Right atrium auricular region (tissue), 2 donors: ENCODE measurements at regions not wholly inside any gene's neighbourhood (a gene's known extent, or its start where the extent isn't known, plus 50 kb on each side); places are given as distances from the start of the nearest gene placed in this dataset.

Source experiments
- DNase-seq: peaks from one replicate; pipeline ENCODE4 v3.0.0-alpha.2; 2019; ENCODE audit warnings: low spot score
- H3K27ac ChIP-seq, 2 donors: fragments of 200-600 bp; sonication (generic); 1 replicate in 1 of 2; 2 replicates in 1 of 2; pipeline ENCODE4 v1.5.1; 2016 to 2019
- H3K27me3 ChIP-seq, 2 donors: fragments of 200-600 bp; sonication (generic); one replicate each; pipeline versions ENCODE4 v1.5.1 to v1.6.0; 2017 to 2019
- H3K36me3 ChIP-seq: fragments of 200-600 bp; sonication (generic); one replicate; pipeline ENCODE4 v1.5.1; 2016
- H3K4me1 ChIP-seq, 2 donors: fragments of 200-600 bp; sonication (generic); one replicate each; pipeline versions ENCODE4 v1.5.1 to v1.6.0; 2017 to 2019
- H3K4me3 ChIP-seq, 2 donors: fragments of 200-600 bp; sonication (generic); 1 replicate in 1 of 2; 2 replicates in 1 of 2; pipeline ENCODE4 v1.5.1; 2017 to 2019; ENCODE audit warnings: mild to moderate bottlenecking in 1 of 2, moderate library complexity in 1 of 2
- H3K9me3 ChIP-seq, 2 donors: fragments of 200-600 bp; sonication (generic); one replicate each; pipeline ENCODE4 v1.5.1; 2019
- TF ChIP-seq, protein P1 (sequence below), 2 donors: fragments of 200-600 bp; sonication (generic); IDR thresholded peaks; one replicate each; pipeline ENCODE4 v1.5.1; 2019; ENCODE audit warnings: antibody characterized with exemption in 2 of 2

DNA sequence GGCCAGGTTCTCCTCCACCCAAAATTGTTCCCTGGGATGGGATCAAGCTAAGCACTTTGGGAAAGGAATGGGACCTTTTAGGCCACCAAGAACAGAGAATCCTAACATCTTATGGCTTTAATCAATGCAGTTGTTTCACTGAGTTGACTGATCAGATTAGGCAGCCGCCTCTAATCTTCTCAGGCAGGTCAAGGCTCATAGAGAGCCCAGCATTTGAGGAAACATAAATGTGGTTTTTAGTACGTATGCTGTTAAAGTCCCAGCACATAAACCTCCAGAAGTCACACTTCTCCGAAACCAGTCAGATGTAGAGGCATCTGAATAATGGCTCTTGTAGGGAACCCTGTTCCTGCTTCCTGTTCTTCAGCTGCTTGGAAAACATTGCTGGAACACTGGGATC is 99.5 kb upstream of the RMDN2 start:
- Histone ChIP-seq H3K4me1 (peaks cover 0 to 31% of the 10 kb centered on the region in 2 donors), H3K4me3 (no peak overlapping the region), H3K27me3 (no peaks in the 10 kb centered on the region), H3K36me3 (no peaks in the 10 kb centered on the region), H3K9me3 (peaks cover 0 to 4% of the 10 kb centered on the region in 2 donors), H3K27ac (no peak overlapping the region)
- DNase-seq, result no peak
- TF ChIP-seq, protein P1, sequence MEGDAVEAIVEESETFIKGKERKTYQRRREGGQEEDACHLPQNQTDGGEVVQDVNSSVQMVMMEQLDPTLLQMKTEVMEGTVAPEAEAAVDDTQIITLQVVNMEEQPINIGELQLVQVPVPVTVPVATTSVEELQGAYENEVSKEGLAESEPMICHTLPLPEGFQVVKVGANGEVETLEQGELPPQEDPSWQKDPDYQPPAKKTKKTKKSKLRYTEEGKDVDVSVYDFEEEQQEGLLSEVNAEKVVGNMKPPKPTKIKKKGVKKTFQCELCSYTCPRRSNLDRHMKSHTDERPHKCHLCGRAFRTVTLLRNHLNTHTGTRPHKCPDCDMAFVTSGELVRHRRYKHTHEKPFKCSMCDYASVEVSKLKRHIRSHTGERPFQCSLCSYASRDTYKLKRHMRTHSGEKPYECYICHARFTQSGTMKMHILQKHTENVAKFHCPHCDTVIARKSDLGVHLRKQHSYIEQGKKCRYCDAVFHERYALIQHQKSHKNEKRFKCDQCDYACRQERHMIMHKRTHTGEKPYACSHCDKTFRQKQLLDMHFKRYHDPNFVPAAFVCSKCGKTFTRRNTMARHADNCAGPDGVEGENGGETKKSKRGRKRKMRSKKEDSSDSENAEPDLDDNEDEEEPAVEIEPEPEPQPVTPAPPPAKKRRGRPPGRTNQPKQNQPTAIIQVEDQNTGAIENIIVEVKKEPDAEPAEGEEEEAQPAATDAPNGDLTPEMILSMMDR (IDR thresholded peaks at IDR 0.05), result no peak

DNA sequence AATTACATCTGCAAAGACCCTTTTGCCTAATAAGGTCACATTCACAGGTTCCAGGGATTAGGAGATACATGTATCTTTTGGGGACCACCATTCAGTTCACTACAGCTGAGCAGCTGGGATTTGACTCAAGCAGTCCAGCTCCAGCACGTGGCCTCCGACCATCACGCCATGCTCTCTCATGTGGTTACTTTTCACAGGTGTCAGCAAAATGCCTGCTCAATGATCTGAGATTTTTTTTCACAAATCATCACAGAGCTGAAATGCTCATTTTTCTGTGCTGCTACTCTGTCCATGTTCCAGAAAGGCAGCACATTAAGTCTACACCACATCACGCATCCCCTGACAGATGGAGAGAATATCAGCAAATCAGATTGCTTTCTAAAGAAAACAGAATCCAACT is 98.5 kb upstream of the RMDN2 start:
- no peaks in the 10 kb centered on the region for H3K27me3 ChIP-seq
- TF ChIP-seq, protein P1 (IDR thresholded peaks at IDR 0.05), result no peak
- peaks cover 0 to 31% of the 10 kb centered on the region in 2 donors for H3K4me1 ChIP-seq
- no peak overlapping the region for H3K4me3 ChIP-seq
- H3K36me3 ChIP-seq, result no peaks in the 10 kb centered on the region
- no peak for DNase-seq
- H3K9me3 ChIP-seq, result no peaks in the 10 kb centered on the region
- H3K27ac ChIP-seq, result no peak overlapping the region

DNA sequence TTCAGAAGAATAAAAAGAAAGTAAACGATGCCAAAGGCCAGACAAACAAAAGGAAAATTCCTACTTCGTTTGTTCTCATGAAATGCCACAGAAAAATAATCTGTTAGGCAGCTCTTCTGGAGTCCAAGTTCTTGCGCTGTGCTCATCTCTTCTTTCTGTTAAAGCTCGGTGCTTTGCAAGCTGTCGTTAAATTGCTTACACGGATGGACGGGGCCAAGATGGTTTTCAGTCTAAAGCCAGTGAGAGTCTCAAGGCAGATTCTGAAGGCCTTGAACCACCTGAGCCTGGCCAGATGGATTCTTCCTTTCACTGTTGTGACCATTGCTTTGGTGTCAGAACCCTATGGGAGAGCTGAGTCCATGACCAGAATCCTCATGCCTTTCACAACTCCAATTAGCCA is 97.6 kb upstream of the RMDN2 start:
- Histone ChIP-seq H3K27ac (peak overlapping the region in 1 of 2 donors; percentile 69), H3K4me1 (peaks cover 0 to 35% of the 10 kb centered on the region in 2 donors), H3K27me3 (no peaks in the 10 kb centered on the region), H3K4me3 (no peak overlapping the region), H3K9me3 (no peaks in the 10 kb centered on the region), H3K36me3 (no peaks in the 10 kb centered on the region)
- TF ChIP-seq, protein P1 (IDR thresholded peaks at IDR 0.05), result no peak
- DNase-seq, result no peak

DNA sequence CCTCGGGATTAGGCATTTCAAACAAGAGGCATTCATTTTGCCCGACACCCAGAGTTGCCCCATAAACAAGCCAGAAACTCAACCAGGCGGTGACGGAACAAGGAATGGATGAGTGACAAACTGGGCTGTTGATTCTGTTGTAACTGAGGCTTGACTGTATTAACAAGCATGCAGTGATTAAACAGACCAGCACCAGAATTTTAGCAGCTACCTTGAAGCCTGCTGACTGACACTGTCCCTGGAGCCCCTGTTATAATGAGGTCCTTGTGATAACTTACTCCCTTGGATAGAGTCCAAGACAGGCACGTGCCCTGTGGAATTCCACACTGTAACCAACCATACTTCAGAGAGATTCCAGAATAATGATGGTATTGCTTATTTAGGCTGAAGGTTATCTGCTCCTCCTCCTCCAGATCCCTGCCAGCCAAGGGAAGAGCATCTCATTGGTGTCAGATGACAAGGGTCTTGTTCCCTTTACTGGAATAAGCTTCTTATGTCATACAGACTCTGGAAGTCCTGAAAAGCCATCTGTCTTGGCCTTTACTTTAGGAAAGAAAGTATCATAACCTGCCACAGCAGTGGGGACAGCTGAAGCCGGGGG is 97.1 kb upstream of the RMDN2 start:
- Histone ChIP-seq H3K9me3 (no peaks in the 10 kb centered on the region), H3K27me3 (no peaks in the 10 kb centered on the region), H3K4me3 (no peak overlapping the region), H3K27ac (peak overlapping the region; percentile 6 to 69), H3K36me3 (no peaks in the 10 kb centered on the region), H3K4me1 (peaks cover 0 to 36% of the 10 kb centered on the region in 2 donors)
- TF ChIP-seq, protein P1 (IDR thresholded peaks at IDR 0.05), result no peak
- peak; percentile 63 for DNase-seq

DNA sequence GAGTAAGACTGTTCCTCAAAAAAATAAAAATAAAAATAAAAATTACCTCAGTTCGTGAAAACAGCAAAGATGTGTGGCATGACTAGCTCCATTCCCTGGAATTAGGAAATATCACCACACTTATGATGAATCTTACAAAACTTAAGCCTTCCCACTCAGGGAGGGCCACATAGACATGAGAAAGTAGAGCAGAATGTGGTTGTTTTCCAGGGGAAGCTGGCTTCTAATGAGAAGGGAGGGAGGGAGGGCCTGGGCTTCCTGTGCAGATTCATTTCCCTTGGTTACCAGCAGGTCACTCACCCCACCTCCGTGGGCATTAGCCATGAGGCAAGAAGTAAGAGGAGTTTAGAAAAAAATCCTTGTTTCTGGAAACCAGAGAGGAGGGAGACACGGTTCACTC is 95.9 kb upstream of the RMDN2 start:
- DNase-seq, result no peak
- Histone ChIP-seq H3K36me3 (no peaks in the 10 kb centered on the region), H3K4me1 (peaks cover 0 to 36% of the 10 kb centered on the region in 2 donors), H3K9me3 (no peaks in the 10 kb centered on the region), H3K4me3 (no peak overlapping the region), H3K27me3 (no peaks in the 10 kb centered on the region), H3K27ac (peak overlapping the region; percentile 20 to 69)
- TF ChIP-seq, protein P1 (IDR thresholded peaks at IDR 0.05), result no peak
